ENCODE measurements at regions not wholly inside any gene's neighbourhood (a gene's known extent, or its start where the extent isn't known, plus 50 kb on each side); places are given as distances from the start of the nearest gene placed in this dataset.

- TF ChIP-seq CTBP2 (IDR thresholded peaks at IDR 0.05; ENCODE audit: borderline replicate concordance, insufficient read depth, insufficient read length, low read length) (no peak), POLR2A (IDR thresholded peaks at IDR 0.05; ENCODE audit: control extremely low read depth in 1 of 2, low read depth in 2 of 2, low read length in 2 of 2) (no peak), RNF2 (IDR thresholded peaks at IDR 0.05; ENCODE audit: borderline replicate concordance, low read depth, low read length, missing control alignments, poor library complexity, severe bottlenecking) (no peak), SP2 (IDR thresholded peaks at IDR 0.05; ENCODE audit: low read length) (no peak), KDM4A (IDR thresholded peaks at IDR 0.05; ENCODE audit: low read depth, low read length, severe bottlenecking) (no peak), RAD21 (IDR thresholded peaks at IDR 0.05 in 1 of 2, conservative IDR thresholded peaks at IDR 0.05 in 1 of 2; ENCODE audit: low read depth in 2 of 2, low read length in 2 of 2) (no peak), EZH2 (IDR thresholded peaks at IDR 0.05; ENCODE audit: low read depth, low read length, severe bottlenecking) (no peak), TCF12 (IDR thresholded peaks at IDR 0.05; ENCODE audit: low read depth, low read length) (no peak), FOSL1 (IDR thresholded peaks at IDR 0.05; ENCODE audit: insufficient read depth, low read depth, low read length) (no peak)
Observed at GRCh38 chr20:52318651-52319050, 127.1 kb upstream of the ZFP64 start (continued).

Measured in H1 (cell line).